Renal pelvis (tissue), 1 donor: ENCODE measurements at regions not wholly inside any gene's neighbourhood (a gene's known extent, or its start where the extent isn't known, plus 50 kb on each side); places are given as distances from the start of the nearest gene placed in this dataset.
"Not testable (repeated sequence)": the region's sequence is repeated elsewhere in the genome, so short reads cannot be mapped to it uniquely, and the experiment has no call there.

Experiments used
- DNase-seq: peaks from one replicate; pipeline ENCODE4 v3.0.0-alpha.2; 2013

DNA sequence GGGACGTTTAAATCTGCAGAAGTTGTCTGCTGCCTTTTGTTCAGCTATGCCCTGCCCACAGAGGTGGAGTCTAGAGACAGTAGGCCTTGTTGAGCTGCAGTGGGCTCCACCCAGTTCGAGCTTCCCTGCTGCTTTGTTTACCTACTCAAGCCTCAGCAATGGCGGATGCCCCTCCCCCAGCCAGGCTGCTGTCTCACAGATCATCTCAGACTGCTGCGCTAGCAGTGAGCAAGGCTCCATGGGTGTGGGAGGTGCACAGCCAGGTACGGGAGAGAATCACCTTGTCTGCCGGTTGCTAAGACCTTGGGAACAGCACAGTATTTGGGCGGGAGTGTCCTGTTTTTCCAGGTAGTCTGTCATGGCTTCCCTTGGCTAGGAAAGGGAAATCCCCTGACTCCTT is 114.3 kb upstream of the PALM2AKAP2 start:
- DNase-seq, result not testable (repeated sequence)

DNA sequence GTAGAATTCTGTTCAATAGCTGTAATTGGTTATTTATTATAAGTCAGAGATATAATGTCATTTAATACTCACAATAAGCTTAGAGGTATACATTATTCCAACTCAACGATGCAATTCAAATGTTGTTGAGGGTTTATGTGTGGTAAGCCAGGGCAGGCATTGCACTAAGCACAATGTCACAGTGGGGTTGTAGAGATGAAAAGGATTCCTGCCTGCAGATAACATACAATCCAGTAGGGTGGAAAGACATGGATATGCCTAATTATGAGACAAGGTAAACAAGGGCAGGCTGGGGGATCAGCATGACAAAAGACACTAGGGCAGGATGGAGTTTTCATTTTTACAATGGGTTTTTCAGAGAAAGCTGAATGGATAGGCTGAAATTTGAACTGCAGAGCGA is 98.7 kb upstream of the PALM2AKAP2 start:
- DNase-seq, result no peak

DNA sequence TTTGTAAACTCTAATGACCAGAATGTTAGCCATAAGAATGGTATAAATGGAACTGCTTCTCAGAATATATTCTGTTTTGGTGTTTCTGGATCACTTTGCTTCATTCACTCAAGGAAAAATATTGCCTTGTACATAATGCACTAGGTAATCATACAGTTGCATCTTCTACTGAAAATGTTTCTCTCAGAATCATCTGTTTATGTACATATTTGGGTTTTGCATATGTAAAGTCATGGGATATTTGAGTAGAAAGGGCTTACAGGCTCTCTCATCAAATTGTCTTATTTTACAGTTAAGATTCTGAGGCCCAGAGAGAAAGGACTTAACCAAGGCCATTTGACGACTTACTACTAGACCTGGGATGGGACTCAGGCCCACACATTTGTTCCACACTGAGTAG is 97.8 kb upstream of the PALM2AKAP2 start:
- DNase-seq, result no peak

DNA sequence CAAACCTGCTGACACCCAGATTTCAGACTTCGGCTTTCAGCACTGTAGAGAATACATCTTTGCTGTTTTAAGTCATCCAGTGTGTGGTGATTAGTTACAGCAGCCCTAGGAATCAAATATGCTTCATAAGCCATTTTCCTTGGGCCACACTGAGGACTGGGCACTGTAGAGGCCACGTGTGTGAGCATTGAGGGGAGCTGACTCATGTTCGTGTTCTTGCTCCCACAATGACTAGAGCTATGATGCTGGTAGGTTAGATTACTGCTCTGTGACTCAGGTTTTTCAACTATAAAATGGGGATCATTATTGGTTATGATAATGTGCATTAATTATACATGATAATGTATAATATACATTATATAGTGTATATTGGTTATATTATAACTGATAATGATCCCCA is 96.5 kb upstream of the PALM2AKAP2 start:
- no peak for DNase-seq

DNA sequence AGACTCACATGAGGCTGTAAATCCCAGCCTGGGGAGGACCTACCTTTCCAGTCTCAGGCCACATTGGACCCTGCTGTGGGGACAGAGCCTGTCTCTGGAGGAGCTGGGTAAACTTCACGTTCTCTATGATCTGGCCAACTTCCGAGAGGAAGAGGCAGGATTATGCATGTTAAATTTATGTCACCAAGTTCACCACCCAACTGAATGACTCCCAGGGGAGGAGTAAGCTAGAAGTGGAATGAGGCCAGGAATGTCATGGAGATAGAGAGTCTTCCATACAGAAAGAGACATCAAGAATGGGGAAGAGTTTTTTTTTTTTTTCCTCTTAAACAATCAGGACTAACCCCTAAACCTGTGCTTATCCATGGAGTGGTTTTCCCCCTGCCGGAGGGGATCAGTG is 90.3 kb upstream of the PALM2AKAP2 start:
- DNase-seq, result no peak

DNA sequence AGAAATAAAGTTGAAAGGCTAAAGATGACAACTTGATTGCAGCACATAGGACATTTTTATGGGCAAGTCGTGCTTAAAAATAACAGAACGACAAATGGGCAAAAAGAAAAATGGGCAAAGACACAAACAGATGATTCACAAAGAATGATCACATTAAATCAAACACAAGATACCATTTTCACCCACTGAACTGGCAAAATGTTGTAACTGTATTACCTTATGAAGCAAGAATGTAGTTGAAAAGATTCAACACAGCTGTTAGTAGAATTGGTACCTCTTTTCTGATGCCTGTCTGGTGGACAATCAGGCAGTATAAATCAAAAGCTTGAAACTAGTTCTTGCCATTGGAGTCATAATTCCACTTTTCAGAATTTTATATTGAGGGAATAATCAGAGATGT is 81.0 kb upstream of the PALM2AKAP2 start:
- no peak for DNase-seq

DNA sequence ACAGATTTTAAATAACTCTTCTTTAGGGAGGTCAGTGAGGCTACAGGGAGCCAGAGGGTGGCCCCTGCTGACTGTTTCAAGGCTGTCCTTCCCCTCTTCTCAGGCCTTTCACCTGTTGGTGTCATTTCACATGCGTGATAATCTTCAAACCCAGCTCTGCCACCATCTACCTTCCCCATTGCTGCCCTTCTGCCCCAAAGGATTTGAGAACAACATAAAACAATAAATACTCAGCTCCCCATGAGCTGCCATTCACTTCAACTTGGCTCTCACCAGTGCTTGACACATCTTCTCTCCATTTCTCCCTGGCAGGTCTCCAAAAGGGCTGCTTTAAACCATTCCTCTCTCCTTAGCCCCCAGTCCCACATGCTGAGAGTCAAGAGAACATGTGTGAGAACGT is 75.5 kb upstream of the PALM2AKAP2 start:
- no peak for DNase-seq

DNA sequence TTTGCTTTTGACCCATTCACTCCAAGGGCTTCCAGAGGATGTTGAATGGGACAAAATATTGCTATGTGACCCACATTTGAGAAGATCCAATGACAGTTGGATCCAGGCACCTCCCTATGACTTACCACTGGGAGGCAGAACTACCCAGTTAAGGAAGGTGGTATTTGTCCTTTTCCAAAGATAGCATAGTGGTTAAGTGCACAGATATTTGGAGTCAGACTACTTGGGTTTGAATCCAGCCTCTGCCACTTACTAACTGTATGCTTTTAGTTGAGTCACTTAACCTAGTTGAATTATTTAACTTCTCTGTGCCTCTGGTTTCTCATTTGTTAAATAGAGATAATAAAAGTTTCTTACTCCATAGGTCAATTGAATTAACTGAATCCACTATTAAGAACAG is 74.5 kb upstream of the PALM2AKAP2 start:
- DNase-seq, result no peak

DNA sequence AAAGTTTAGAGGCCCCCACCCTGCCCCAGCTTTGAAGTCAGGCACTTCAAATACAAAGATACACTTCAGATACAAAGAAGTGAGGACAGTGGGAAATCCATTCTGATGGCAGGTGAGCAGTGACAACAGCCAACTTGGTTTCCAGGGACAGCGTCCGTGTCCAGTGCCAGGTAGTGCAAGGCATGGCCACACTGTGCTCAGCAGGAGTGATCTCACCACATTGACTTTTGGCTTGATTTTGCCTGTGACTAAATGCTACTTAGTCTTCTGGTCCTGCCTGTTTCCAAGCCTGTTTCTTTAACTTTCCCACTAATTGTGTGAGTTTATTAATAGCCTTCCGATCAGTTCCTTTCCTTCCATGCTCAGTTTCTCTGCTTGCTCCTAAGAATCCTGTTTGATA is 72.6 kb upstream of the PALM2AKAP2 start:
- no peak for DNase-seq

DNA sequence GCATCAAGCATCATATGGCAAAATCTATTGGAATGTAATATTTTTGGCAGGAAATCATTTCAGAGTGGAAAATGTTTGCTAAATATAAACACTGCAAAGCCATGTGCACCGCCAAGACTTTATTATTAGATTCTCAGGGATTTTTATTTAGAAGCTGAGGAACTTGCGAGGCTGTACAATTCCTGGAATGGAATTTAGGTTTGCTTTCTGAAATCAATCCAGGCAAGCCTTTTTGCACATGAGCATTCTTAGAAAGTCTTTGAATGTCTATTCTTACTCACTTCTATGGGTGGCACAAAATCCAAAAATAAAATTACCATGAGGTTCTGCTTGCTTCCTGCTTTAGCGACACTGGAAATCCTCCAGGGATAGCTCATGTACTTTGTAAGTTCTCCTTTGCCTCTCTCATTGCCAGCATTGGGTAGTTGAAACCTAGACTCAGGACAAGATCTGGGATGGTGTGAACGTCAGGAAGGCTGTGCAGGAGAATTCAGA is 71.5 kb upstream of the PALM2AKAP2 start:
- no peak for DNase-seq

DNA sequence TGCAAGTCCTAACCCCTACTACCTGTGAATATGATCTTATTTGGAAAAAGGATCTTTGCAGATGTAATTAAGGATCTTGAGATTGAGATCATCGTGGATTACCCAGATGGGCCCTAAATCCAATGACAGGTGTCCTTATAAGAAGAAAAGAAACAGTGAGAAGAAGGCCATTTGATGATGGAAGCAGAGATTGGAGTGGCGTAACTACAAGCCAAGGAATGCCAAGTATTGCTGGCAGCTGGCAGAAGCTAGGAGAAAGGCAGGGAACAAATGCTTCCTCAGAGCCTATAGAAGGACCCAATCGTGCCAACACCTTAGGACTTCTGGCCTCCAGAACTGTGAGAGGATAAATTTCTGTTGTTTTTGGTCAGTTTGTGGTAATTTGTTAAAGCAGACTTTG is 70.1 kb upstream of the PALM2AKAP2 start:
- DNase-seq, result no peak

DNA sequence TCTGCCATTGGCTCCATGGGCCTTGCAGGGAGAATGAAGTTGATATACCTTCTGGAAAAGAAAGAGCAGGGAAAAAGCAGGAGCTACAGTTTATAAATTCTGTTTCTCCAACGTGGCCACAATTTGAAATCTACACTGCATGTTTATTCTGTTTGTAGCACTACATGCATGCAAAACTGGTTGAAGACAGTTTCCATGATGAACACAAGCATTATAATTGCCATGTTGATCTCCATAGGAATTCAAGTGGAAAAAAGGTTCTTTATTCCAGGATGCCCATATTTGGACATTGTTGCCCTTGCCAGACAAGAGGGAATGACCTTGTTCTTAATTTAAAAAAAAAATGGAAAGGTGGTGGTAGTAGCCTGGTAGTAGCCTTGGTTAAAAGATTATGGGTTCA is 69.2 kb upstream of the PALM2AKAP2 start:
- no peak for DNase-seq

DNA sequence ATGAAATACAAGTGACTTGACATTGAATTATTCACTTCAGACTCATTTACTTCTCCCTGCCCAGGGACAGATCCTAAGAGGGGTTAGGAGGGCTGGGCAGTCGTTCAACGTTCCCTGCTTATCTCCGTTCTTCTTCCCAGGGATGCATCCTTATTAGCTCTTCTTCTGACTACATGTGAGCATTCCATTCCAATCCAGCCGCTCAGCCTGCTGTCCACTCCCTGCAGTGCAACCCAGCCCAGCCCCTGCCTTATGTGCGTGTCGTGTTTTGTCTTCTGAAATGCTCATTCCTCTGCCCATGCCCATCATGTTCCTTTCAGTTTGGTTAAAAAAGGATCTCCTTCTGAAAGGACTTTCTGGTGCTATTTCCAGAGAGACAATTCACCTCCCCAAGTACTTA is 64.7 kb upstream of the PALM2AKAP2 start:
- no peak for DNase-seq

DNA sequence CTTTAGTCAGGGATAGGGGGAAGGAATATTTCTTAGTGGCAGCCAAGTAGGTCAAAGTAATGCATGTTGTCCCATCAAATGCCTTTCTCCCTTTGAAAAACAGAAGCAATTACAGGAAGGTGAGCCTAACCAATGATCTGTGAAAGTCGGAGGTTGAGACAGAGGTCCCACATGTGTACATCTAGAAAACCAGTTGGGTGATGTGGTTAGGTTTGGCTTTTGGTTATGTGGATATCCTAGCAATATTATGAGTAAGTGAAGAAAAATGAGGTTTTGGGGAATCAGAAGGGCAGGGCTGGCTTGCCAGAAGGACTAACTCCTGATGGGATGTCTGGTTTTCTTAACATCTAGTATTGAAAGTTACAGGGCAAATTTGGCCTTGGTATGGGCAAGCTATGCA is 63.4 kb upstream of the PALM2AKAP2 start:
- no peak for DNase-seq

DNA sequence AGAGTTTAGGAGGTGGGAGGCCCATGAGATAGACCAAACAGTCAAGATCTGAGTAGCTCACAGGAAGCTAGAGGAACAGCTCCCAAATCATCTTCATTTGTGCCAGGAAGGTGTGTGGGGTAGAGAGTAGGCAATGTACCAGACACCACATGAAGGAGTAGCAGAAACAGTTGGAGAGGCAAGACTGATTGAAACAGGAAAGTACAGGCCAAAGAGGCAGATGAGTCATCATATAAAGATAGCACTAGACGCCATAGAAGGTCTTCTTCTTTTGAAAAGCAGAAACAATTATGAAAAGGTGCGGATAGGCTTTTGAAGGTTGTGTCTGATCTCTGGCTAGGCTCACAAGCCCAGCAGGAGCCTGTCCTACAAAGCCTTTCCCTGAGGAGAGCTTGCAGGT is 62.7 kb upstream of the PALM2AKAP2 start:
- no peak for DNase-seq

DNA sequence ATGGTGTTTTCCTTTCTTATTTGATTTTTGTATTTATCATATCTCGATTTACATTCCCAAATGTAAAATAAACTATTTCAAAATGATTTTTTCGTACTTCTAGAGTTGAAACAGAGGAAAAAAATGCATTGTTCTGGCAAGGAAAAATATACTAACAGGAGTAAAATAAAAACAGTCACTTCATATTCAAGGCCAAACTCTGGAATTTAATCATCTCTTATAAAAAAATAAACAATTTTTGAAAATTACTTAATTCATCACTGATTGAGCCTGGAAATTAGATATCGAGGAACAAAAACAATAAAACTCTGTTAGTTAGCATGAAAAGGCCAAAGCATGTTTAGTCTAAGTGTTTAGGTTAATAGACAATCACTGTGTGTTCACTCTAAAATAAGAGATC is 61.1 kb upstream of the PALM2AKAP2 start:
- no peak for DNase-seq

DNA sequence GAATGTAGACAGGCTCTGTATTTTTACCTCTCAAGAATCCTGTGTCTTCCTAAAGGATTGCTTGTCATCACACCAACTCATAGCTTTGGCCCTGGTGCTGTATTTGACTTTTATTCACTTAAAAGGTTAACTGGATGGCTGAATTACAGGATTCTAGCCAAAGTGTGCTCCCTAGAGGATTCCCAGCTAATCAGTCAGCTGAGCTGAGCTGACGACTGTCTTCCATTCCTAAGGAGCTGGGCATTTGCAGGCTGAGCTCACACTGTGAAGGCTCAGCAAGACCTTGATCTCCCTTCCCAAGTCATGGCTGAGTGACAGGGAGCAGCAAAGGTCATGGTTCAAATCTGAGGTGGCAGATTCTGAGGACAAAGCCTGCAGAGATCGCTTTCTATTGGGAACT is 59.0 kb upstream of the PALM2AKAP2 start:
- no peak for DNase-seq

DNA sequence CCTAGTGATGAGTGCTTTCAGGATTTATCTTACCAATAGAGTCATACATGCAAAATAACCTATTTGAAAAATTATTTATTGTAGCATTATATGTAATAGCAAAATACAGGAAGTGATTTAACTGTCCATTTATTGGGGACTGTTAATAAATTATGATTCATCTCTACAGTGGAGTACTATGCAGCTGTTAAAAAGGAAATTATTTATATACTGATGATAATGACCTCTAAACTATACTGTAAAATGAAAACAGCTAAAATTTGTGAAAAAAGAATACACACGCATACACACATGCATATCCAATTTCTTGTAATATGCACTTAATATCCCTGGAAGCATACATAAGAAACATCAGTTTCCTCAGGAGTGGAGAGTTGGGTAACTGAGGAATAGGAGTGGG is 58.0 kb upstream of the PALM2AKAP2 start:
- DNase-seq, result no peak

DNA sequence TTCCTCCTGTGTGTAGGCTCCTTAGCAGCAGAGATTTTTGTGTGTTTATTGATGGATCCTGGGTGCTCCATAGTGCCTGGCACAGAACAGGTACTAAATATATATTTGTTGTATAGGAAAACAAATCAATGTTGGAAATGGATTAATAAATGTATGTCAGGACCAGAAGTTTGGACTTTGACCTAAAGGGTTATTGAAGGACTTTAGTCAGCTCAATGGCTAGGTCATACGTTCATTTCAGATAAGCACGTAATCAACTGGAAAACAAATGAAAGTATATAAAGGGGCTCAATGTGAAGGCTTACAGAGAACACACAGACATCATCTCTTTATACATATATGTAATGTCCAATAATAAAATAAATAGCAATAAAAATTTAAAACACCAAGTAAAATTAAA is 56.2 kb upstream of the PALM2AKAP2 start:
- DNase-seq, result no peak

DNA sequence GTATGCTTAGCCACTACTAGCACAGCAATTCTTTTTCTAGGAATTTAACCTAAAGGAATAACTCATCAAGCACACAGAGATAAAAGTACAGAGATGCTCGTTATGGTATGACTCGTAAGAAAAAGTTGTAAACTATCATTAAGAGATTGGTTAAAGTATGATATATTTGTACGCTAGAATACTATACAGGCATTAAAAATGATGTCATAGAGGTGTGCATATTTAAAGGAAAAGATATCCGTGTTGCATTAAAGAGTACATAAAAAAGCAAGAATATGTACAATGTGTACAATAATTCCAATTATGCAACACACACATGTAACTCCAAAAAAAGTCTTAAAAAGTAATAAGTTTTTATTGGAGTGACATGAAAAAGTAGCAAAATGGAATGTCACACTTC is 54.5 kb upstream of the PALM2AKAP2 start:
- no peak for DNase-seq

DNA sequence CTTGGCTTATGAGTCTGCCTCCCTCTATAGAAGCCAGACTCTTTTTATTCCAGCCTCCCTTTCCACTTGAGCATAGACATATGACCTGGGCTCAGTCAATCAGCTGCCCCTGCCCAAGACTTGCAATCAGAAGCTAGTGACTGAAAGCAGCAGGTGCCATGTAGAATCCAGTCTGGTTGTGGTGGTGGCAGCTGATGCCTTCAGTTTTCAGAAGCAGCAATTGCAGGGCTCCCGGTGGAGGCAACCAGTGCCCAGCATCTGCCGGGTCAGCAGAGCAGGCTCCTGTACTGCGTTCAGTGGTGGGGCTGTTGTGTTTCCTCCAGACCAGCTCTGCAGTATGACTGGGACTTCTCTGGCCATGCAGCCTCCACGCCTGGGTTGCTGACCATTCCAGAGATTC is 53.9 kb upstream of the PALM2AKAP2 start:
- DNase-seq, result no peak

DNA sequence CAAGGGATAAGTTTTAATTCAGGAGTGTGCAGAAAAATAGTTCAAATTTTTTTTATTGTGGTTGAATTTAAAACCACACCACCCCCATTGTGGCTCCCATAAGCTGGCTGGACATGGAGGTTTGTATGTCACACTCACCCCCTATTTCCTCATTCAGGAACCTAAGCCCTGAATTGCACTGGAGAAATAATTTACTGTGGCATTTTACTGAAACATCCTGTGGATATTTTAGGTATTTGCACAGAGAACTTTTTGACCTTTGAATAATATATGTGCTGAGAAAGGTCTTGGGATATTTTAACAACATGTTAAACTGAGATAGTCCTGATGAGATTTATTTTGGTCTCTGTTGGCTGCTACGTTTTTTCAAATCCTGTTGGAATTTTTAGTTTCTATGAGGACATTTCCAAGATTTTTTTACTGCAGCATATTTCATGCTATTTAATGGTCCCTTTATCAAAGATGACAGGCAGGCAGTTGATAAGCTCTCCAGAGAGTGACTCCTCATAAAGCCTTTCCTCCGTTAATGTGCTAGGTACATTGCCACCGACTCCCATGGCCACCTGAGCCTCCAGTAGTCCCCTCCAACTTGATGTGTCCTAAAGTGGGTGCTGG is 51.2 kb upstream of the PALM2AKAP2 start:
- DNase-seq, result no peak

DNA sequence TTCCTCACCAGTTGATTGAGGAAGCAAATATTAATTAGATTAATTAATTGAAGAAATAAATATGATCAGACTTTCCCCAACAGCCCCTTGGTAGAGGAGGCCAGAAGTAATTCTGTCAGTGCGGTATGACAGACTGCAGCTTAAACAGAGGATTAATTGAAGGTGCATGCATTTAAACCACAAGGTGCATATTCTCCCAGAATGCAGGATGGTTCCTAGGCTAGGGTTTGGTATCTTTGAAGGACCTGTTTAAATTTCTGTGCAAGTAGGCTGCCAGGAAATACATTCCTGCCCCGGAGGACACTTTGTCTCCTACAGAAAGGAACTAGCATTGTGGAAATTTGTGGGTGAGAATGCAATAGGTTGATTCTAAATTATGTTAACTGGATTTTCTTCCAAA is 50.5 kb upstream of the PALM2AKAP2 start:
- no peak for DNase-seq
